HepG2 (cell line): ENCODE measurements at regions not wholly inside any gene's neighbourhood (a gene's known extent, or its start where the extent isn't known, plus 50 kb on each side); places are given as distances from the start of the nearest gene placed in this dataset.

Source experiments
- ATAC-seq: fragments of 200-7000 bp; cut with Tn5 transposase; 3 replicates; pipeline ENCODE4 v1.9.1; 2020; ENCODE audit warnings: mild to moderate bottlenecking, moderate library complexity
- BruUV-seq: library from RNA; stranded (reverse); fragments of 400-500 nt; replicated peaks from 2 replicates; lab custom pipeline; 2021; lab: Mats Ljungman, UMichigan
- CTCF ChIA-PET: fragments of 300-600 bp; formaldehyde crosslinking; extraction: SDS; loops from one replicate; lab custom pipeline; 2021; ENCODE audit warnings: low total read pairs, inconsistent platforms, low intra/inter-chr PET ratio; lab: Yijun Ruan, JAX
- POLR2A ChIA-PET: fragments of 350-600 bp; sonication (Branson Sonifier 250); formaldehyde crosslinking; loops from one replicate; lab custom pipeline; 2020; ENCODE audit warnings: antibody characterized with exemption, inconsistent platforms; lab: Yijun Ruan, JAX
- DNase-seq: peaks from one replicate; pipeline ENCODE4 v3.0.0-alpha.2; 2015; ENCODE audit warnings: low spot score
- FAIRE-seq: peaks from 3 replicates; lab custom pipeline; 2011; peaks lifted over from hg19 to GRCh38; lab: Jason Lieb, UNC
- H2AFZ ChIP-seq: one replicate; pipeline ENCODE4 v1.6.1; 2011; ENCODE audit warnings: low read length, inconsistent platforms
- H3K27ac ChIP-seq: fragments of 300-600 bp; 3 replicates; pipeline ENCODE4 v1.8.0; 2011; ENCODE audit warnings: mixed run types, mild to moderate bottlenecking, mixed read lengths, low read length, inconsistent platforms; ENCODE audit not compliant: insufficient read depth; ENCODE audit errors: extremely low read length
- H3K27me3 ChIP-seq, 2 experiments: fragments of 200-600 bp in 1 of 2; 2 replicates in 1 of 2; 3 replicates in 1 of 2; pipeline versions ENCODE4 v1.6.0 to v1.8.0; 2011; ENCODE audit warnings: low read length in 2 of 2, mild to moderate bottlenecking in 2 of 2, moderate library complexity in 2 of 2, inconsistent platforms in 1 of 2; ENCODE audit not compliant: insufficient read depth in 2 of 2, control insufficient read depth in 1 of 2
- H3K36me3 ChIP-seq, 2 experiments: fragments of 200-600 bp in 1 of 2; replicated peaks in 1 of 2; 2 replicates in 1 of 2; 3 replicates in 1 of 2; pipeline versions ENCODE4 v1.5.1 to v1.8.0; 2011; ENCODE audit warnings: low read length in 2 of 2, inconsistent platforms in 1 of 2; ENCODE audit not compliant: insufficient read depth in 2 of 2, control insufficient read depth in 1 of 2
- H3K4me1 ChIP-seq: 2 replicates; pipeline ENCODE4 v1.5.1; 2012; ENCODE audit warnings: low read length, inconsistent platforms; ENCODE audit not compliant: insufficient read depth
- H3K4me2 ChIP-seq: 2 replicates; pipeline ENCODE4 v1.6.0; 2011; ENCODE audit warnings: low read depth, low read length, inconsistent platforms
- H3K4me3 ChIP-seq, 3 experiments: fragments of 200-600 bp in 1 of 3; sonication (generic), shearing (Covaris generic) in 1 of 3; replicated peaks in 1 of 3; 2 replicates each; pipeline ENCODE4 v1.5.1; 2011 to 2016; ENCODE audit warnings: low read length in 3 of 3, inconsistent platforms in 2 of 3, low read depth in 2 of 3, mild to moderate bottlenecking in 2 of 3, control low read depth in 1 of 3, mixed read lengths in 1 of 3; ENCODE audit not compliant: insufficient read depth in 1 of 3
- H3K79me2 ChIP-seq: one replicate; pipeline ENCODE4 v1.6.1; 2011; ENCODE audit warnings: low read length, inconsistent platforms; ENCODE audit not compliant: insufficient read depth
- H3K9ac ChIP-seq: 2 replicates; pipeline ENCODE4 v1.6.0; 2011; ENCODE audit warnings: mild to moderate bottlenecking, low read depth, low read length, inconsistent platforms; ENCODE audit not compliant: insufficient read depth
- H3K9me3 ChIP-seq: 2 replicates; pipeline ENCODE4 v1.5.1; 2012; ENCODE audit warnings: mild to moderate bottlenecking, low read length
- H4K20me1 ChIP-seq: 2 replicates; pipeline ENCODE4 v1.6.0; 2011; ENCODE audit warnings: inconsistent platforms, mild to moderate bottlenecking, low read length, moderate library complexity; ENCODE audit not compliant: insufficient read depth
- HOMEZ ChIP-seq: IDR thresholded peaks from 2 replicates; pipeline ENCODE4 v1.6.1; 2016; ENCODE audit warnings: low read depth
- MEIS1 ChIP-seq: sonication (generic); formaldehyde crosslinking; IDR thresholded peaks from 2 replicates; pipeline ENCODE4 v1.9.0; 2021; ENCODE audit warnings: mild to moderate bottlenecking, missing genetic modification reagents, moderate library complexity, borderline replicate concordance
- RNF219 ChIP-seq: sonication (generic); formaldehyde crosslinking; IDR thresholded peaks from 2 replicates; pipeline ENCODE4 v1.5.0; 2020; ENCODE audit warnings: mild to moderate bottlenecking, missing genetic modification reagents
- SP2 ChIP-seq: sonication (generic); formaldehyde crosslinking; IDR thresholded peaks from 2 replicates; pipeline ENCODE4 v1.5.1; 2020; ENCODE audit warnings: mild to moderate bottlenecking, missing genetic modification reagents
- ZNF138 ChIP-seq: sonication (generic); formaldehyde crosslinking; IDR thresholded peaks from 2 replicates; pipeline ENCODE4 v1.5.0; 2020; ENCODE audit warnings: mild to moderate bottlenecking, low read depth, missing genetic modification reagents
- ZNF30 ChIP-seq: sonication (generic); formaldehyde crosslinking; IDR thresholded peaks from 2 replicates; pipeline ENCODE4 v1.5.0; 2020; ENCODE audit warnings: mild to moderate bottlenecking, missing genetic modification reagents
- ZNF34 ChIP-seq: sonication (generic); formaldehyde crosslinking; IDR thresholded peaks from 2 replicates; pipeline ENCODE4 v1.4.0; 2020; ENCODE audit warnings: mild to moderate bottlenecking, missing genetic modification reagents, borderline replicate concordance
- ZNF432 ChIP-seq: sonication (generic); formaldehyde crosslinking; IDR thresholded peaks from 2 replicates; pipeline ENCODE4 v1.5.0; 2020; ENCODE audit warnings: missing genetic modification reagents, mild to moderate bottlenecking, borderline replicate concordance
- WGBS: methylation state at CpG from one replicate; pipeline ENCODE4 v1.1.6; 2017; ENCODE audit warnings: low lambda C conversion rate; 5-methylcytosine and 5-hydroxymethylcytosine counted together
- in situ Hi-C: cut with HindIII; loops from 2 replicates; pipeline ENCODE4 v1.10.0; 2017; ENCODE audit warnings: low pct_unique_long_range_greater_than_20kb; ENCODE audit not compliant: extremely low pct_ligation_motif_present
- intact Hi-C: fragments of 100-400 bp; cut with micrococcal nuclease; formaldehyde crosslinking; loops from one replicate; pipeline ENCODE4 v1.10.0; 2022; ENCODE audit not compliant: unreplicated experiment

- no peak for TF ChIP-seq RNF219
- TF ChIP-seq ZNF34 (CRISPR knock-in tag): no peak
- TF ChIP-seq ZNF138 (CRISPR knock-in tag): no peak
- TF ChIP-seq ZNF30: no peak
These were observed 222.9 kb upstream of the RIOK2 start (continued) for GRCh38 chr5:97405941-97406340.

- intact Hi-C loops: no loop called here
- H3K4me1 ChIP-seq: no peaks in the 10 kb centered on the region
- no peaks in the 10 kb centered on the region for H3K27me3 ChIP-seq
- ChIA-PET POLR2A (no interaction called here), CTCF (no interaction called here)
- FAIRE-seq (no peak), ATAC-seq (no peak; the same call in 2 of the 3 replicates)
- no peak overlapping the region for H3K4me2 ChIP-seq
- 76% methylated on average over 3 of the region's 42 CpGs for WGBS
- no peaks in the 10 kb centered on the region for H3K36me3 ChIP-seq
- no peak overlapping the region for H3K4me3 ChIP-seq
- BruUV-seq: no TSS peak
- no peak overlapping the region for H2AFZ ChIP-seq
- H3K79me2 ChIP-seq: no peaks in the 10 kb centered on the region
- in situ Hi-C loops: no loop called here
- H3K9ac ChIP-seq: no peak overlapping the region
- no peaks in the 10 kb centered on the region for H3K9me3 ChIP-seq
- TF ChIP-seq MEIS1 (CRISPR knock-in tag) (no peak), HOMEZ (no peak), SP2 (CRISPR knock-in tag) (no peak), ZNF432 (CRISPR knock-in tag) (no peak)
- TF ChIP-seq, all 625 proteins: peak for 0
- Histone ChIP-seq H3K27ac (no peak overlapping the region), H4K20me1 (no peaks in the 10 kb centered on the region)
- no peak for DNase-seq
These were observed 224.1 kb upstream of the RIOK2 start for GRCh38 chr5:97406946-97407676.
